Upper lobe of right lung (tissue), 1 donor: ENCODE measurements at regions not wholly inside any gene's neighbourhood (a gene's known extent, or its start where the extent isn't known, plus 50 kb on each side); places are given as distances from the start of the nearest gene placed in this dataset.

Experiments used
- ATAC-seq: fragments of 200-7000 bp; cut with Tn5 transposase; one replicate; pipeline ENCODE4 v1.9.1; 2020; ENCODE audit warnings: mild to moderate bottlenecking, moderate library complexity
- DNase-seq: peaks from one replicate; pipeline ENCODE4 v3.0.0-alpha.2; 2020
- H3K27ac ChIP-seq: fragments of 200-600 bp; one replicate; pipeline ENCODE4 v1.8.0; 2022
- H3K27me3 ChIP-seq: fragments of 200-600 bp; one replicate; pipeline ENCODE4 v1.8.0; 2022; ENCODE audit warnings: mild to moderate bottlenecking
- H3K36me3 ChIP-seq: fragments of 200-600 bp; one replicate; pipeline ENCODE4 v1.8.0; 2022
- H3K4me1 ChIP-seq: fragments of 200-600 bp; one replicate; pipeline ENCODE4 v1.8.0; 2022
- H3K4me3 ChIP-seq: fragments of 200-600 bp; one replicate; pipeline ENCODE4 v1.8.0; 2022; ENCODE audit warnings: mild to moderate bottlenecking
- H3K9me3 ChIP-seq: fragments of 200-600 bp; one replicate; pipeline ENCODE4 v1.8.0; 2022
- intact Hi-C: fragments of 100-400 bp; cut with DNase I; formaldehyde crosslinking; loops from one replicate; pipeline ENCODE4 v1.11.0; 2022
- TF ChIP-seq, protein P1 (sequence below): fragments of 200-600 bp; IDR thresholded peaks from one replicate; pipeline ENCODE4 v1.8.0; 2022; ENCODE audit warnings: antibody characterized with exemption
- donor health status: DM: no; HTN: yes; CAD: no; lungs with severe emphysema.

DNA sequence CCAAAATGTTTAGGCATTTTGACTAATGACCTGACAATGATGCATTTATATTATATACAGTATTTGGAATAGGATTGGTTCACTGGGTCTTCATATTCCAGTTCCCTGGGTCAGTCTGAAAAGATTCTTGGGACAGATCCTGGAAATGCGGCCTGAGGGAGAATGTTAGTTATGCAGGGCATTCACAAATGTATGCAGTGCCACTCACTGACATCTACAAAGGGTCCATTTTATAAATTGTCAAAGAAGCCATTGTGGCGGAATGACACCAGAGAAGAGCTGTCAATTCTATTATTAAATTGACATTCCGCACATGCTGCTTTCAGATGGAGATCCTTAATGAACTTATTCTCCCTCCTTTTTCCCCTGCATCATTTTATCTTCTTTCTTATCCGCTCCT lies 176.6 kb downstream of the VGLL3 start:
- Histone ChIP-seq H3K27ac (no peak overlapping the region), H3K4me1 (no peaks in the 10 kb centered on the region), H3K36me3 (no peaks in the 10 kb centered on the region), H3K9me3 (no peaks in the 10 kb centered on the region), H3K4me3 (no peak overlapping the region), H3K27me3 (no peaks in the 10 kb centered on the region)
- TF ChIP-seq, protein P1, sequence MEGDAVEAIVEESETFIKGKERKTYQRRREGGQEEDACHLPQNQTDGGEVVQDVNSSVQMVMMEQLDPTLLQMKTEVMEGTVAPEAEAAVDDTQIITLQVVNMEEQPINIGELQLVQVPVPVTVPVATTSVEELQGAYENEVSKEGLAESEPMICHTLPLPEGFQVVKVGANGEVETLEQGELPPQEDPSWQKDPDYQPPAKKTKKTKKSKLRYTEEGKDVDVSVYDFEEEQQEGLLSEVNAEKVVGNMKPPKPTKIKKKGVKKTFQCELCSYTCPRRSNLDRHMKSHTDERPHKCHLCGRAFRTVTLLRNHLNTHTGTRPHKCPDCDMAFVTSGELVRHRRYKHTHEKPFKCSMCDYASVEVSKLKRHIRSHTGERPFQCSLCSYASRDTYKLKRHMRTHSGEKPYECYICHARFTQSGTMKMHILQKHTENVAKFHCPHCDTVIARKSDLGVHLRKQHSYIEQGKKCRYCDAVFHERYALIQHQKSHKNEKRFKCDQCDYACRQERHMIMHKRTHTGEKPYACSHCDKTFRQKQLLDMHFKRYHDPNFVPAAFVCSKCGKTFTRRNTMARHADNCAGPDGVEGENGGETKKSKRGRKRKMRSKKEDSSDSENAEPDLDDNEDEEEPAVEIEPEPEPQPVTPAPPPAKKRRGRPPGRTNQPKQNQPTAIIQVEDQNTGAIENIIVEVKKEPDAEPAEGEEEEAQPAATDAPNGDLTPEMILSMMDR, result no peak
- DNase-seq (no peak), ATAC-seq (no peak)
- intact Hi-C loops, result no loop called here

DNA sequence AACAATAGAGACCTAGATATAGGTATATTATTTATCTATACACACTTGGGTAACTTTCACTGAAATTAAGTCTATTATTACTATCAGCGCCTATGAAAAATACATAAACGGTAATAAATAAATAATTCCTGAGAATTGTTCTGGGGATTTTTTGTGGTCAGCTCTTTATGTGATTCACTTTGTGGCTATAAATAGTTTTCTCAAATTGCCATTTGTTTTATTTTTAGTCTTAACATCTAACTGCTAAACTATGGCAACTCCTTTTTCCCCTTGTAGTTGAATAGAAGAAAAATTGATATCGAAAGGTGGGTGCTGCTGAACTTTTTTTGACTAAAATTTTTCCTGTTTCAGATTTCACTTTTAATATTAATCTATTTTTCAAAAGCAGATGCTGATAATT lies 189.0 kb downstream of the VGLL3 start:
- intact Hi-C loops, result no loop called here
- ATAC-seq (no peak), DNase-seq (no peak)
- Histone ChIP-seq H3K4me1 (no peaks in the 10 kb centered on the region), H3K4me3 (no peak overlapping the region), H3K27ac (no peak overlapping the region), H3K9me3 (no peaks in the 10 kb centered on the region), H3K27me3 (no peaks in the 10 kb centered on the region), H3K36me3 (no peaks in the 10 kb centered on the region)
- TF ChIP-seq, protein P1, result no peak

DNA sequence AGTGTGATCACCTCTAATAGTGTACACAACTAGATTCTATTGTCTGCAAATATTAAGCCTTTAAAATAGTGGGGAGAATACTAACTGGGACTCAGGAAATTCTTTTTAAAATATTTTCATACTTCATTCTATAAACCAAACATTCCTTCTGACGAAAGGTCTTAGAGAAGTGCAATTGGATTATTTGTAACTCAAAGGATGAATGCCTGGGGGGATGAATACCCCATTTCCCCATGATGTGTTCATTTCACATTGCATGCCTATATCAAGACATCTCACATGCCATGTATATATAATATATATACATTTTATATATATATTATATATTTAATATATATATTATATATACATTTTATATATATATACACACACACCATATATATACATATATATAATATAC lies 189.9 kb downstream of the VGLL3 start:
- H3K36me3 ChIP-seq, result no peaks in the 10 kb centered on the region
- no peaks in the 10 kb centered on the region for H3K27me3 ChIP-seq
- ATAC-seq, result no peak
- H3K4me3 ChIP-seq, result no peak overlapping the region
- TF ChIP-seq, protein P1, result no peak
- no peak overlapping the region for H3K27ac ChIP-seq
- no peak for DNase-seq
- no peaks in the 10 kb centered on the region for H3K4me1 ChIP-seq
- H3K9me3 ChIP-seq, result no peaks in the 10 kb centered on the region
- intact Hi-C loops, result no loop called here

DNA sequence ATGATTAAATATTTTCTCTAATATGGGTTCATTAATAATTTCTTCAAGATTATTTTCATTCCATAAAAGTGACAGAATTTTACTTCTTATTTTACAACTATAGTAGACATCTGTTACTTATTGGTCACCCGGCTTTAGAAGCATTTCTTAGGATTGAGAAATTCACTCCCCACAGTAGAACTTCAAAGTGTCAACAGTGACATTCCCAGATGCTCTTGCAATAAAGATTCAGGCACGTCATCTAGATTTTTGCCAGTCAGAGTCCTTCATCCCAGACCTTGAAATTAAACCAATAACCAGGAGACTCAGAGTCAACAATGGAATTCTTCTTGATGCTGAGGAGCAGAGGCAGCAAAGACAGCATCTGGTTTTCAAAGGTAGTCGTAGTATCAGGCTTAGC lies 190.8 kb downstream of the VGLL3 start:
- Histone ChIP-seq H3K27me3 (no peaks in the 10 kb centered on the region), H3K4me1 (no peaks in the 10 kb centered on the region), H3K9me3 (no peaks in the 10 kb centered on the region), H3K36me3 (no peaks in the 10 kb centered on the region), H3K4me3 (no peak overlapping the region), H3K27ac (no peak overlapping the region)
- ATAC-seq (no peak), DNase-seq (no peak)
- TF ChIP-seq, protein P1, result no peak
- intact Hi-C loops, result no loop called here

DNA sequence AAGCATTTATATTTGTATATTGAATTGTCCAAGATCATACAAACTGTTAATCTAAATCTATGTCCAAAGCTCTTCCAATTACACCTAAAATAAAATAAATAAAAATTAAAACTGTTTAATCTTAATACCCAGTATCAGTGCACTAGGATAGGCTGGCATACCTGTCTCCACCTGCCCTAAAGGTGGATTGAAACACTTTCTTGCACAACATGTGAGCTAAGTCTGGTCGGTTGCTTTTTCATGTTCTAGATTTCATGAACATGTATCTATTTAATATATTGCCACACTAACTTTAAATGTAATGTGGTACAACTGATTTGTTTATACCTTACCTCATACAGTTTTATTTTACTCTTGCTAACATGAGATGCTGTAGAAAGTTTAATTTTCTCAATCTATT lies 193.0 kb downstream of the VGLL3 start:
- Histone ChIP-seq H3K27me3 (no peaks in the 10 kb centered on the region), H3K4me1 (no peaks in the 10 kb centered on the region), H3K27ac (no peak overlapping the region), H3K4me3 (no peak overlapping the region), H3K36me3 (no peaks in the 10 kb centered on the region), H3K9me3 (no peaks in the 10 kb centered on the region)
- ATAC-seq (no peak), DNase-seq (no peak)
- TF ChIP-seq, protein P1, result no peak
- intact Hi-C loops, result no loop called here

DNA sequence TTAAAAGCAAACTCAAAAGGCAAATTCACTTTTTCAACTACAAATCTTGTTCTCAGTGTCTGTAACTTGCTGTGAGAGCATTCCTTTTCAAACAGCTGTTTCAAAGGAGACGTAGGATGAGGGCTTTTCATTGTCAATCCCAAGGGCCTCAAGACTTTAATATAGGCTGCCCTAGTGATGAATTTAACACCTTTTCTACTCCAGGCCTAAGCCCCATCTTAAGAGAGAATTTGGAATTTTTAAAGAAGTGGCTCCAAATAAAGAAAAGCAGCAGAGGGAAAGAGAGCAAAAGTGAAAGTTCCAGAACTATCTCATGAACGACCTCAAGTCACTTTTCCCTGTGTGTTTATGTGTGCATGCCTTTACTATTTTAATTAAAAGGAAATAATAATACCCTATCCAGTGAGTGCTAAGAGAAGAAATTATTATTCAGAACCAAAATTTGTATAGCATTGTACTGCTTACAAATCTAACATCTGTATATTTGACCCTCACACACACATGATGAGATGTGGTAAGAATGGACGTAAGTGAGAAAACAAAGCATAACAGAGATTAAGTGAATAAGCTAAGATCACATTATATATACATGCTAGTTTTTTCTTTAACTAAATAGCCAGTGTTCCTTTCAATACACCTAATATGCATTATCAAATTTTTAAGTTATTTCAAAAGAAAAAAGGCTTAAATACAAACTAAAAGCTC lies 196.4 kb downstream of the VGLL3 start:
- Histone ChIP-seq H3K4me1 (no peaks in the 10 kb centered on the region), H3K36me3 (no peaks in the 10 kb centered on the region), H3K9me3 (no peaks in the 10 kb centered on the region), H3K4me3 (peak overlapping the region; percentile 5), H3K27ac (peak overlapping the region; percentile 59), H3K27me3 (no peaks in the 10 kb centered on the region)
- TF ChIP-seq, protein P1, result no peak
- no peak for ATAC-seq
- intact Hi-C loops, result no loop called here
- DNase-seq, result no peak
